SU-DHL-6 (cell line): ENCODE measurements at regions not wholly inside any gene's neighbourhood (a gene's known extent, or its start where the extent isn't known, plus 50 kb on each side); places are given as distances from the start of the nearest gene placed in this dataset.

Source experiments
- H2AFZ ChIP-seq: fragments of 200-600 bp; sonication (generic); 2 replicates; pipeline ENCODE4 v1.6.1; 2014; ENCODE audit warnings: low read depth, mild to moderate bottlenecking, moderate library complexity, mixed read lengths, antibody characterized with exemption, low read length; ENCODE audit not compliant: severe bottlenecking
- H3F3A ChIP-seq: fragments of 200-600 bp; shearing (Covaris generic); 2 replicates; pipeline ENCODE4 v1.6.0; 2016; ENCODE audit warnings: antibody characterized with exemption, mild to moderate bottlenecking; ENCODE audit not compliant: insufficient read depth
- H3K27ac ChIP-seq: fragments of 200-600 bp; sonication (generic); 2 replicates; pipeline ENCODE4 v1.5.1; 2016; ENCODE audit warnings: low read depth, mild to moderate bottlenecking, low read length, moderate library complexity, mixed read lengths
- H3K27me3 ChIP-seq: fragments of 200-600 bp; sonication (generic), shearing (Covaris generic); 2 replicates; pipeline ENCODE4 v1.6.0; 2014; ENCODE audit warnings: mild to moderate bottlenecking, low read length
- H3K36me3 ChIP-seq: fragments of 200-600 bp; sonication (generic); 2 replicates; pipeline ENCODE4 v1.6.1; 2014; ENCODE audit warnings: mild to moderate bottlenecking, low read length, mixed read lengths
- H3K4me2 ChIP-seq: fragments of 300-600, 200-600 bp; shearing (Covaris generic), sonication (generic); 2 replicates; pipeline ENCODE4 v1.6.0; 2014; ENCODE audit warnings: low read length, low read depth, mild to moderate bottlenecking; ENCODE audit not compliant: poor library complexity, severe bottlenecking
- H3K4me3 ChIP-seq: fragments of 200-600 bp; sonication (generic); 2 replicates; pipeline ENCODE4 v1.5.1; 2014; ENCODE audit warnings: antibody characterized with exemption, low read length, mild to moderate bottlenecking, mixed read lengths; ENCODE audit not compliant: insufficient read depth, poor library complexity, severe bottlenecking
- H3K79me2 ChIP-seq: fragments of 200-600 bp; sonication (generic); 2 replicates; pipeline ENCODE4 v1.6.1; 2014; ENCODE audit warnings: mild to moderate bottlenecking, low read length, moderate library complexity; ENCODE audit not compliant: insufficient read depth
- H3K9ac ChIP-seq: fragments of 200-600 bp; sonication (generic); 2 replicates; pipeline ENCODE4 v1.7.0; 2014; ENCODE audit warnings: mild to moderate bottlenecking, low read length
- H3K9me2 ChIP-seq: fragments of 200-600 bp; sonication (generic); replicated peaks from 2 replicates; pipeline ENCODE4 v1.6.1; 2014; ENCODE audit warnings: low read length; ENCODE audit not compliant: insufficient read depth
- H3K9me3 ChIP-seq: fragments of 200-600 bp; sonication (generic); 2 replicates; pipeline ENCODE4 v1.6.1; 2014; ENCODE audit warnings: low read length, mixed read lengths; ENCODE audit not compliant: insufficient read depth
- H4K20me1 ChIP-seq: fragments of 200-600 bp; sonication (generic); 2 replicates; pipeline ENCODE4 v1.6.1; 2014; ENCODE audit warnings: low read depth, mild to moderate bottlenecking, antibody characterized with exemption, low read length, moderate library complexity, mixed read lengths
- CTCF ChIP-seq: fragments of 200-600 bp; sonication (generic); IDR thresholded peaks from one replicate; pipeline ENCODE4 v1.5.1; 2017; ENCODE audit warnings: antibody characterized with exemption, mild to moderate bottlenecking, low read length, moderate library complexity; ENCODE audit not compliant: insufficient read depth, poor library complexity, severe bottlenecking
- EZH2phosphoT487 ChIP-seq: fragments of 200-600 bp; sonication (generic), shearing (Covaris generic); conservative IDR thresholded peaks from 2 replicates; pipeline ENCODE4 v1.6.1; 2018; ENCODE audit warnings: mild to moderate bottlenecking, antibody characterized with exemption, low read length, moderate library complexity, mixed read lengths

DNA sequence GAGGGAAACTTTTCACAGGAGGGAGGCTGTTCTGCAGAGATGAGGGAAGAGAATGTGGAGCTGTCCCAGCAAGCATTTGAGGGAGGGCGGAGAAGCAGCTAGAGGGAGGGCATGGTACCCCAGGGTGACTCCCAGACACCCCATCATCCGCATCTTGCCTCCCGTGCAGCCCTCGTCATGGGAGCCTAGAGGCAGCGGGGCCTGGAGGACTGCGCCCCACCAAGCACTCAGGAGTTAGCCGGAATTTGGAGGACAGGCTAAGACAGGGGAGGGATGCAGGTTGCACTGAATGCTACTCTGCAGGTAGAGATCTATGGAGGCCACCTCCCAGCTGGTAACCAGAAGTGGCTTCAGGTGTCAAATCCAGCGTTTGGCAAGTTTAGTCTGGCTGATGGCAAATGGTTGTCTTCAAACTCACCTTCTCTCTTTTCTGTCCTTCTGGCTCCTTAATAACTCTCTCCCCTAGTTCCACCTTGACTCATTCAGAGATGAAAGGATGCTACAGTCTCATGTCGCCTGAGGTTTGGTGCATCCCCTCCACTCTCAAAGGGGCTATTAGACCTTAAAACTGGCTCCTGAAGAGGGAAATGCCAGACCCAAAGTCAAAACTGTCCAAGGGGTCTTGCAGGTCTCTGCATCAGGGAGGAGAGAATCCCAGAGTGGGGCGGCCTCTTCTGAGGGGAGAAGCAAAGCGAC is 155.9 kb upstream of the TLE3 start:
- Histone ChIP-seq H3K9ac (no peak overlapping the region), H3K4me3 (no peak overlapping the region), H3K27me3 (no peaks in the 10 kb centered on the region), H3K79me2 (no peaks in the 10 kb centered on the region), H4K20me1 (no peaks in the 10 kb centered on the region), H3F3A (peaks cover 24% of the 10 kb centered on the region), H2AFZ (no peak overlapping the region), H3K9me2 (no peaks in the 10 kb centered on the region), H3K36me3 (no peaks in the 10 kb centered on the region), H3K27ac (no peak overlapping the region), H3K9me3 (no peaks in the 10 kb centered on the region), H3K4me2 (no peak overlapping the region)
- TF ChIP-seq EZH2phosphoT487 (no peak), CTCF (no peak)

DNA sequence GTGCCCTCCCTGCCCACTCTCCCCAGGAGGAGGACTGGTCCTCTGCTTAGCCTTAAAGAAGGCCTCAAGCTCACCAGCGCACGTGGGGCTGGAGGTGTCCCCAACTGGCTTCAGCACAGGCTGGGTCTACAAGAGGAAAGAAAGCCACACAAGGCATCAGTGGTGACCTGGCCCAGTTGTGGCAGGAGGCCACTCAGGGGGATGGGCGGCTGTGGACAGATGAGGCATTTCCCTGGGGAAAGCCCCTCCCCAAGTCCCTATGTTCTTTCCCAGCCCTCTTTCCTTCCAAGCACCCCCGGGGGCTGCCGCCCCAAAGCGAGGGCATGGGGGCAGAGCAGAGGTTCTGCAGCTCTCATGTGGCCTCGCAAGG is 155.2 kb upstream of the TLE3 start:
- no peaks in the 10 kb centered on the region for H3K27me3 ChIP-seq
- H3K9ac ChIP-seq: no peak overlapping the region

GRCh38 chr15:70252056-70252950 is 154.6 kb upstream of the TLE3 start:
- no peak overlapping the region for H3K27ac ChIP-seq
- peaks cover 11% of the 10 kb centered on the region for H3F3A ChIP-seq
- no peaks in the 10 kb centered on the region for H3K27me3 ChIP-seq
- H3K9ac ChIP-seq: no peak overlapping the region
- no peaks in the 10 kb centered on the region for H3K36me3 ChIP-seq
- no peaks in the 10 kb centered on the region for H3K79me2 ChIP-seq
- no peak overlapping the region for H2AFZ ChIP-seq
- no peak overlapping the region for H3K4me2 ChIP-seq
- H3K4me3 ChIP-seq: no peak overlapping the region
- no peaks in the 10 kb centered on the region for H3K9me3 ChIP-seq
- H3K9me2 ChIP-seq: no peaks in the 10 kb centered on the region
- TF ChIP-seq EZH2phosphoT487 (no peak), CTCF (no peak)
- no peaks in the 10 kb centered on the region for H4K20me1 ChIP-seq

More for the DNA sequence above, 155.2 kb upstream of the TLE3 start:
- H3K4me2 ChIP-seq: no peak overlapping the region
- H3K27ac ChIP-seq: no peak overlapping the region
- no peaks in the 10 kb centered on the region for H3K79me2 ChIP-seq
- no peak overlapping the region for H3K4me3 ChIP-seq
- no peaks in the 10 kb centered on the region for H3K9me3 ChIP-seq
- H3F3A ChIP-seq: peaks cover 17% of the 10 kb centered on the region
- TF ChIP-seq EZH2phosphoT487: no peak
- no peak for TF ChIP-seq CTCF
- no peaks in the 10 kb centered on the region for H4K20me1 ChIP-seq
- H3K36me3 ChIP-seq: no peaks in the 10 kb centered on the region
- no peak overlapping the region for H2AFZ ChIP-seq
- no peaks in the 10 kb centered on the region for H3K9me2 ChIP-seq
